ENCODE measurements at regions not wholly inside any gene's neighbourhood (a gene's known extent, or its start where the extent isn't known, plus 50 kb on each side); places are given as distances from the start of the nearest gene placed in this dataset.
"Not testable (repeated sequence)": the region's sequence is repeated elsewhere in the genome, so short reads cannot be mapped to it uniquely, and the experiment has no call there.

DNA sequence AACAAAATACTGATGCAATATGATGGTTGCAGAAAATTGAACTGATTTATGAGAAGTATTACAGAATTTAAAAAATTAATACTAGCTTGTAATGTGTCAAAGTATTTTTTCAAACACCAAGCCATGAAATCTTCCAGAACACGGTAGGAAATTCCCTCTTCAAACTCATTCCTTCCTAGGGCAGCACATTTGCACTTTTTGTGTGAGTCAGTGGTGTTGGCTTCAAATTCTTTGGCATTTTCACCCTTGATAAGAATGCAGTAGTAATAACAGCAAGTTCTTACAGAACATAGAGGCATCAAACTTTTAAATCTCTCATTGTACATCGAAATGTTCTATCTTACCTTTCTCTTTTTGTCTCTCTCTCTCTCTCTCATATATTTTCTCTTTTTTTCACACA, 191.8 kb downstream of the CGGBP1 start:
- DNase-seq = no peak

GRCh38 chr3:87856126-87856525, 202.7 kb downstream of the CGGBP1 start:
- DNase-seq = peak; percentile 43

DNA sequence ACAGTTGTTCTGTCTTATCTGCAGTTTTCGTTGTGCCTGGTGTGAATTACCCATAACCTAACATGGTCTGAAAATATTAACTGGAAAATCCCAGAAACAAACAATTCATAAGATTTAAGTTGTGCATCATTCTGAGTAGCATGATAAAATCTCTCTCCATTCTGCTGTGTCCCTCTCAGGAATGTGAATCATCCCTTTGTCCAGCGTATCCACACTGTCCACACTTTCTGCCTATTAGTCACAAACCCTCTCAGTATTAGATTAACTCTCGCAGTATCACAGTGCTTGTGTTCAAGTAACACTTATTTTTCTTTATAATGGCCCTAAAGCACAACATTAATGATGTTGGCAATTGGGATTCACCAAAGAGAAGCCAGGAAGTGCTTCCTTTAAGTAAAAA, 203.2 kb downstream of the CGGBP1 start:
- peak; percentile 69 for DNase-seq

- DNase-seq = no peak
These were observed 203.6 kb downstream of the CGGBP1 start for GRCh38 chr3:87855211-87855610.

DNA sequence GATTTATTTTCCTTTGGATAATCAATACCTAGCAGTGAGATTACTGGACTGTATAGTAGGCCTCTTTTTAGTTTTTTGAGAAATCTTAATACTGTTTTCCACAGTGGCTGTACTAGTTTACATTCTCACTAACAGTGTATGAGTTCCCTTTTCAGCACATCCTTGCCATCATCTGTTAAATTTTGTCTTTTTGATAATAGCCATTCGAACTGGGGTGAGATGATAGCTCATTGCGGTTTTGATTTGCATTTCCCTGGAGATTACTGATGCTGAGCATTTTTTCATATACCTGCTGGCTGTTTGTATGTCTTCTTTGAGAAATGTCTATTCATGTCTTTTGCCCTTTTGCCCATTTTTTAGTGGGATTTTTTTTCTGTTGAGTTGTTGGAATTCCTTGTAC, 210.8 kb downstream of the CGGBP1 start:
- no peak for DNase-seq

DNA sequence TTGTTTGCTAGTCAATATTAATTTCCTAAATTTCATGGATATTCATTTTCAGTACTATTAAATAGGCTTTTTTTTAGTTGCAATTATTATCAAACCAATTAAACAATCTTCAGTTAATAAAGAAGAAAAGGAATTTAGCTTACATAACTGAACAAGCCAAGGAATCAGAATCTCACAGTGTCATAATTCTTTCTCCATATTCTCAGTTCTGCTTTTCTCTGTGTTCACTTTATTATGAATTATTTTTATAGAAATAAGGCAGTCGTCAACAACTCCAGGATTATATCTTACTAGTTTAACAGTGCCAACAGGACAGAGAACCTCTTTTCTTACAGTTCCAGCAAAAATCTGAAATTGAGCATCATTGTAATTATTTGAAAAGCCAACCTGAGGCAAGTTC, 221.7 kb downstream of the CGGBP1 start:
- DNase-seq = no peak

DNA sequence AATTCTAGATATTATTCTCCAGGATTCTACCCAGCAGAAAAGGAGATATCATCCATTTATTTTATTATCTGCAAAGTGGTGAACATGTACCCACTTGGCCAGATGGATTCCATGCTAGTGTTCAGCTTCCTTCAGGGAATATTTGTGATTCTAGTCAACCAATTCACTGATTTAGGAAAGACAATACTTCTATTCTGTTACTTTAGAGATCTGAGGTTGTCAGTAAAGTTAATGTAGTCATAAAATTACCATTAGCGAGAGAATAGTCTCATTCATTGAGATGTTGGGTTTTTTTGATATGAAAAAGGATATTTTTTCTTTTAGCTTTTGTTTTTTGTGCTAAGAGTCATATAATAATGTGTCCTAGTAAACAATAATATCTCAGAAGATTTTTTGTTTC, 222.8 kb downstream of the CGGBP1 start:
- no peak for DNase-seq

- DNase-seq = no peak
These were observed 223.6 kb downstream of the CGGBP1 start for GRCh38 chr3:87835236-87835635.

DNA sequence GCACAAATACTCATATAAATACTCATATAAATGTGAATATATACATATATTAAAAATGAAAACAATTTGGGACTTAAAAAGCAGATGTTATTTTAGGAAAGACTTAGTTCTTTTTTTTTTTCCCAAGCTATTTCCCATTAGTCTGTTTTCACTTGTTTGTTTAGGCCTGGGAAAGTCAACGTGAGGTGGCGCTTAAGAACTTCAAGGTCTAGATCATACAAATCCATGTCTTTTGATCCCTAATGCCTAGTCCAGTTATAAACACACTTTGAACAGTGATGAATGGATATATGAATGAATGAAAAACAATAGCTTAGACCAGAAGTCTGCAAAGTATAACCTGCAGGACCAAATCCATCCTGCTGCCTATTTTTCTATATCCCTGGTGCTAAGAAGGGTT, 224.5 kb downstream of the CGGBP1 start:
- DNase-seq = no peak

- DNase-seq = no peak
These were observed 225.8 kb downstream of the CGGBP1 start for GRCh38 chr3:87833039-87833377.

- no peak for DNase-seq
These were observed 230.8 kb downstream of the CGGBP1 start for GRCh38 chr3:87828046-87828445.

DNA sequence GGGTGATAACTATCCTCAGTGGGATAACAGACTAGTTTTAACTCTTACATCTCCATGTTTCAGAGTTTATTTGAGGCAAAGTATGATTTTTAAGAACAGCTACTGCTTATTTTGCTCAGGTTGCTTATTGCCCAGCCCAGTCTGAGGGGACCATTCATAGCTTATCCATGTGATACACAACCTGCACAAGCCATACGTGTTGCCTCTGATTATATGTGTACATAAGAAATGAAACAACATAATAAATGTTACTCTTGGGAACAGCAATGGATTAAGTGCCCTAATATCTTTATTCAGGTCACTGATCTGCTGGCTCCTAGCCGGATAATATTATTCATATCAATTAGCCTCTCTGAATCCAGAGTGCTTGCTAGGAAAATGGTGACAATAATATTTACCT, 236.2 kb downstream of the CGGBP1 start:
- no peak for DNase-seq

DNA sequence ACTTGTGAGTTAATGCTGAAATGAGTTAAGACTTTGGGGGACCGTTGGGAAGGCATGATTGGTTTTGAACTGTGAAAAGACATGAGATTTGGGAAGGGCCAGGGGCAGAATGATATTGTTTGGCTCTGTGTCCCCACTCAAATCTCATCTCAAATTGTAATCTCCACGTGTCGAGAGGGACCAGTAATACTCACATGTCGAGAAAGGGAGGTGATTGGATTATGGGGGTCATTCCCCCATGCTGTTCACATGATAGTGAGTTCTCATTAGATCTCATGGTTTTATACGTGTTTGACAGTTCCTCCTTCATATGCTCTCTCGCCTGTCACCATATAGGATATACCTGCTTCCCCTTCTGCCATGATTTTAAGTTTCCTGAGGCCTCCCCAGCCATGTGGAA, 245.3 kb downstream of the CGGBP1 start:
- not testable (repeated sequence) for DNase-seq

DNA sequence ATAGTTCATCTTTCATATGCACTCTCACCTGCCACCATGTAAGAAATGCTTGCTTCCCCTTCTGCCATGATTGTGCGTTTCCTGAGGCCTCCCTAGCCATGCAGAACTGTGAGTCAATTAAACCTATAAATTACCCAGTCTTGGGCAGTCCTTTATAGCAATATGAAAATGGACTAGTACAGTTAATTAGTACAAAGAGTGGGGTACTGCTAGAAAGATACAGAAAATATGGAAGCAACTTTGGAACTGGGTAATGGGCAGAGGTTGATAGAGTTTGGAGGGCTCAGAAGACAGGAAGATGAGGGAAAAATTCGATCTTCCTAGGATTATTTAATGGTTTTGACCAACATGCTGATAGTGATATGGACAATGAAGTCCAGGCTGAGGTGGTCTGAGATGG, 246.9 kb downstream of the CGGBP1 start:
- no peak for DNase-seq

- peak; percentile 41 for DNase-seq
These were observed 248.3 kb downstream of the CGGBP1 start for GRCh38 chr3:87810452-87811016.

- DNase-seq = no peak
These were observed 253.1 kb downstream of the CGGBP1 start for GRCh38 chr3:87805670-87806069.

DNA sequence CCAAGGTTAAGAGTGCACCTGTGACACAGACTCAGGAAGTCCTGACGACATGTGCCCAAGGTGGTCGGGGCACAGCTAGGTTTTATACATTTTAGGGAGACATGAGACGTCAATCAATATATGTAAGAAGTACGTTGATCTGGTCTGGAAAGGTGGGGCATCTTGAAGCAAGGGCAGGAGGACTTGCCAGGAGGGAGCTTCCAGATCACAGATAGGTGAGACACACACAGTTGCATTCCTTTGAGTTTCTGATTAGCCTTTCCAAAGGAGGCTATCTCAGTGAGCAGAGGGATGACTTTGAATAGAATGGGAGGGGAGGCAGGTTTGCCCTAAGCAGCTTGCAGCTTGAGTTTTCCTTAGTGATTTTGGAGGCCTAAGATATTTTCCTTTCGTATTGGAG, 257.4 kb downstream of the CGGBP1 start:
- DNase-seq = no peak

DNA sequence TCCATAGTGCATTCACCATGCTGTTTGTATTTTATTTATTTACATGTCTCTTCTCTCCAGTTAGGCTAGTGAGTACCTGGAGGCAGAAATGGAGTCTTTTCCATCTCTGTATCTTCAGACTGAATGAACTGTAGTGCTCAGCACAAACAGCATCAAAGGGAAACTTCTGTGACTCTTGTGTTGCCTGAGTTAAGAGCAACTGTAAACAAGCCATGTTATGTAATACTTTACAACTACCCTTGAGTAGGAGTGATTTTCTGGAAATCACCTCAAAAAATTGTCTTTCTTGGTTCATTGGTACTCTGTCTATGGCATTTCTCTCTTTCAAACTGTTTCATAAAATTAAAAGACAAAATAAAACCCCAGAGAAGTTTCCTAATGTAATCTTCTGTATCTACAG, 258.3 kb downstream of the CGGBP1 start:
- no peak for DNase-seq

- DNase-seq = peak; percentile 39
These were observed 260.2 kb downstream of the CGGBP1 start for GRCh38 chr3:87798567-87798947.

DNA sequence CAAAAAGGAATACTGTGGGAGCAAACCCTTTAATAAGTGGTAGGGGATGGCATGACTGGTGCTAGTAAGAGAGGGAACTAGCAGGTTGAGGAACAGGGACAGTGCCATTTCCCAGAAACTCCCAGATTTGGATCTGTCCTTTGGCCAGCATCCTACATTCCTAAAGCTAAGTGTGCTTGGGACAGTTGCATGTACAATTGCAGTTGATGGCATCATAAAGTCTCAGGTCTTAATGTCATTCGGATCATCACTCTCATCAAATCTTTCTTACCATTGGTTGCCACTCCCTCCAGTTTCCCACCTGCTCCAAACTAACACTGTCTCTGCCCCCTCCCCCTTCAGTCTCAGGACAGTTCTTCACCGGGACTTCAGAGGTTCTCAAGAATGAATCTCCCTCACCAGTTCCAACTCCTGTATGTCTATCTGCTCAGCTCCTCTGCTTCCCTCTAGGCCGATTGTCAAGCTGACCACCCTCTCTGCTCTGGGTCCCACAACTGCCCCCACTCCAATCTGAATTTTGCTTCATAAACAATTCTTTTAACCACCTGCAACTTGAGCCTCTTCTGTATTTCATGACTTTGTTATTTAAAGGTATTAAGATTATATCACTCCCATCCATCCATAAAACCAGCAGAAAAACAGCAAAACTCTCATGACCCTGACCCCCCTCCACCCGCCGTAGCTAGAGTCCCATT, 260.8 kb downstream of the CGGBP1 start:
- no peak for DNase-seq

GRCh38 chr3:87796843-87797185, 262.0 kb downstream of the CGGBP1 start:
- DNase-seq = no peak

DNA sequence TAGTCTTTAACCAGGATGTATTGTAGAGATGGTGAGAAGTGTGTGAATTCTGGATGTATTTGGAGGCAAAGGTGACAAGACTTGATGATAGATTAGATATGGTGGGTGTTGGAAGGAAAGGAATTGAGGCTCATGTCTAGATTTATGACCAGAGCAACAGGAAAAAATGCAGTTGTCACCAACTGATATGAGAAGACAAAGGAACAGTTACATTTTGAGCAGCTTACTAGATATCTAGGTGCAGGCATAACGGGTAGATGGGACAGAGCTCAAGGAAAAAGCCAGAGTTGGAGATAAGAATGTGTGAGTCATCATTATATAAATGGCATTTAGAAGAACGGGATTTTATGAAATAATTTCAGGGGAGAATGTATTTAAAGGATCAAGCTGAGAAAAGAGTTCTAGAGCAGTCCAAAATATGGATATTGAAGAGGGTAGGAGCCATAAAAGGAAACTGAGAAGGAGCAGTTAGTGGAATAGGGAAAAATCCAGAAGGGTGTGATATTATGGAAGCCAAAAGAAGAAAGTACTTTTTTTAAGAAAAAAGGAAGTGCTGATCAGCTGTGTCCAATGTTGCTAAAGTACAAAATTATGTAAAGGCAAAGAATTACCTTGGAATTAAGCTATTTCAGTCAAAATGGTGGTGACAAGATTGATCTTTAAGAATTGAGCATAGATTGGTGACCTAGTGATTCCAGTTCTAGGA, 262.5 kb downstream of the CGGBP1 start:
- DNase-seq = no peak

GRCh38 chr3:87795701-87796100, 263.1 kb downstream of the CGGBP1 start:
- no peak for DNase-seq

- no peak for DNase-seq
These were observed 265.4 kb downstream of the CGGBP1 start for GRCh38 chr3:87793337-87793877.

Data from HCEC 1CT (cell line).